ENCODE measurements at regions not wholly inside any gene's neighbourhood (a gene's known extent, or its start where the extent isn't known, plus 50 kb on each side); places are given as distances from the start of the nearest gene placed in this dataset.

GRCh38 chr14:36451310-36452065 lies 68.5 kb downstream of the NKX2-1 start (continued):
- TF ChIP-seq ZNF646 (CRISPR knock-in tag; IDR thresholded peaks at IDR 0.05) (0 out of 2 replicates have a peak, but pooled peaks have one; percentile 13), ZBTB38 (CRISPR knock-in tag; IDR thresholded peaks at IDR 0.05) (no peak), MLX (CRISPR knock-in tag; IDR thresholded peaks at IDR 0.05) (no peak), NFIB (CRISPR knock-in tag; IDR thresholded peaks at IDR 0.05; ENCODE audit: borderline replicate concordance) (0 out of 2 replicates have a peak, but pooled peaks have one; percentile 14), ZNF282 (IDR thresholded peaks at IDR 0.05; ENCODE audit: partially characterized antibody) (no peak), ARNTL (CRISPR knock-in tag; IDR thresholded peaks at IDR 0.05) (no peak), MYPOP (CRISPR knock-in tag; IDR thresholded peaks at IDR 0.05) (no peak)

Data from HepG2 (cell line).